Endothelial cell of umbilical vein (primary cell): ENCODE measurements at regions not wholly inside any gene's neighbourhood (a gene's known extent, or its start where the extent isn't known, plus 50 kb on each side); places are given as distances from the start of the nearest gene placed in this dataset.

Experiments used
- BruUV-seq: library from RNA; stranded (reverse); fragments of 400-500 nt; replicated peaks from 2 replicates; lab custom pipeline; 2021; lab: Mats Ljungman, UMichigan
- CTCF ChIA-PET: fragments of 300-600, 350-600 bp; sonication (Branson Sonifier 250); formaldehyde crosslinking; loops from one replicate; lab custom pipeline; 2021; ENCODE audit warnings: antibody characterized with exemption, inconsistent platforms; lab: Charles Lee
- POLR2A ChIA-PET: fragments of 300-600, 350-600 bp; sonication (Branson Sonifier 250); formaldehyde crosslinking; loops from one replicate; lab custom pipeline; 2021; ENCODE audit warnings: antibody characterized with exemption, inconsistent platforms; lab: Charles Lee
- DNase-seq: peaks from one replicate; pipeline ENCODE4 v3.0.0-alpha.2; 2011; ENCODE audit warnings: low read depth, low spot score
- FAIRE-seq: peaks from 2 replicates; lab custom pipeline; 2011; peaks lifted over from hg19 to GRCh38; lab: Jason Lieb, UNC
- H2AFZ ChIP-seq: 2 replicates; pipeline ENCODE4 v1.6.0; 2012; ENCODE audit warnings: low read depth, low read length, control low read depth, inconsistent platforms
- H3K27ac ChIP-seq: 2 replicates; pipeline ENCODE4 v1.5.1; 2011; ENCODE audit warnings: low read depth, mild to moderate bottlenecking, control low read depth, low read length, moderate library complexity; ENCODE audit not compliant: insufficient read depth
- H3K27me3 ChIP-seq, 2 experiments: 2 replicates each; pipeline versions ENCODE4 v1.6.0 to v1.6.1; 2011; ENCODE audit warnings: low read length in 2 of 2, mixed read lengths in 1 of 2; ENCODE audit not compliant: control insufficient read depth in 2 of 2, insufficient read depth in 2 of 2
- H3K36me3 ChIP-seq, 2 experiments: 2 replicates in 1 of 2; 3 replicates in 1 of 2; pipeline ENCODE4 v1.5.1; 2011; ENCODE audit warnings: low read length in 2 of 2, mild to moderate bottlenecking in 1 of 2, moderate library complexity in 1 of 2; ENCODE audit not compliant: control insufficient read depth in 2 of 2, insufficient read depth in 2 of 2; ENCODE audit errors: extremely low read depth in 1 of 2
- H3K4me1 ChIP-seq: 3 replicates; pipeline ENCODE4 v1.5.1; 2011; ENCODE audit warnings: mild to moderate bottlenecking, low read length; ENCODE audit not compliant: control insufficient read depth, insufficient read depth; ENCODE audit errors: extremely low read depth
- H3K4me2 ChIP-seq: 2 replicates; pipeline ENCODE4 v1.6.1; 2011; ENCODE audit warnings: low read length, control low read depth, mixed read lengths; ENCODE audit not compliant: insufficient read depth
- H3K4me3 ChIP-seq, 3 experiments: fragments of 200-600 bp in 1 of 3; sonication (generic), shearing (Covaris generic) in 1 of 3; replicated peaks in 1 of 3; 2 replicates each; pipeline ENCODE4 v1.5.1; 2011 to 2016; ENCODE audit warnings: control low read depth in 3 of 3, low read length in 3 of 3, mild to moderate bottlenecking in 2 of 3, inconsistent platforms in 1 of 3, low read depth in 1 of 3, moderate library complexity in 1 of 3; ENCODE audit not compliant: insufficient read depth in 1 of 3
- H3K79me2 ChIP-seq: 2 replicates; pipeline ENCODE4 v1.6.0; 2012; ENCODE audit warnings: low read length, inconsistent platforms; ENCODE audit not compliant: control insufficient read depth, insufficient read depth
- H3K9ac ChIP-seq: replicated peaks from 2 replicates; pipeline ENCODE3; 2011; ENCODE audit warnings: low read length, control low read depth; ENCODE audit not compliant: insufficient read depth; ENCODE audit errors: extremely low read depth
- H3K9me1 ChIP-seq: replicated peaks from 3 replicates; pipeline ENCODE4 v1.6.0; 2011; ENCODE audit warnings: mild to moderate bottlenecking, low read length; ENCODE audit not compliant: control insufficient read depth, insufficient read depth; ENCODE audit errors: extremely low read depth
- H3K9me3 ChIP-seq: replicated peaks from 2 replicates; pipeline ENCODE4 v1.5.1; 2012; ENCODE audit warnings: low read length, inconsistent platforms; ENCODE audit not compliant: control insufficient read depth, insufficient read depth
- H4K20me1 ChIP-seq: replicated peaks from 2 replicates; pipeline ENCODE3; 2011; ENCODE audit warnings: mild to moderate bottlenecking, low read length; ENCODE audit not compliant: control insufficient read depth, insufficient read depth; ENCODE audit errors: extremely low read depth
- EZH2 ChIP-seq: IDR thresholded peaks from 2 replicates; pipeline ENCODE4 v1.6.1; 2012; ENCODE audit warnings: borderline replicate concordance, low read depth, mild to moderate bottlenecking, moderate library complexity, low read length, inconsistent platforms; ENCODE audit not compliant: severe bottlenecking
- FOS ChIP-seq: IDR thresholded peaks from 2 replicates; pipeline ENCODE4 v1.6.1; 2011; ENCODE audit warnings: mild to moderate bottlenecking, low read length, moderate library complexity, borderline replicate concordance; ENCODE audit not compliant: insufficient read depth
- JUN ChIP-seq: IDR thresholded peaks from 2 replicates; pipeline ENCODE4 v1.6.1; 2011; ENCODE audit warnings: borderline replicate concordance, low read depth; ENCODE audit not compliant: insufficient read length, insufficient read depth
- MYC ChIP-seq: IDR thresholded peaks from one replicate; pipeline ENCODE4 v1.6.1; 2011; ENCODE audit warnings: mild to moderate bottlenecking, low read depth, low read length
- POLR2A ChIP-seq: IDR thresholded peaks from 2 replicates; pipeline ENCODE4 v1.6.1; 2012; ENCODE audit warnings: low read depth, mild to moderate bottlenecking, control low read depth, low read length
- POLR2AphosphoS5 ChIP-seq: IDR thresholded peaks from 2 replicates; pipeline ENCODE4 v1.6.1; 2012; ENCODE audit warnings: low read depth, mild to moderate bottlenecking, control low read depth, low read length, moderate library complexity; ENCODE audit not compliant: insufficient read depth
- dilution Hi-C: fragments of 300-500 bp; cut with MboI; formaldehyde crosslinking; loops from one replicate; pipeline ENCODE4 v1.15.0; 2019; ENCODE audit warnings: low sequenced_read_pairs; ENCODE audit not compliant: extremely low pct_ligation_motif_present
- intact Hi-C: fragments of 100-400 bp; cut with micrococcal nuclease; formaldehyde crosslinking; loops from one replicate; pipeline ENCODE4 v1.10.0; 2022
- TF ChIP-seq, protein P1 (sequence below): IDR thresholded peaks from 2 replicates; pipeline ENCODE4 v1.6.1; 2011; ENCODE audit not compliant: insufficient read depth, insufficient read length
- TF ChIP-seq, protein P2 (sequence below), 2 donors: IDR thresholded peaks; 1 replicate in 1 of 2; 2 replicates in 1 of 2; pipeline ENCODE4 v1.5.1; 2011; ENCODE audit warnings: low read length in 2 of 2, mild to moderate bottlenecking in 2 of 2, moderate library complexity in 2 of 2, control low read depth in 1 of 2, inconsistent platforms in 1 of 2, low read depth in 1 of 2; ENCODE audit not compliant: insufficient read depth in 1 of 2; ENCODE audit errors: extremely low read depth in 1 of 2

DNA sequence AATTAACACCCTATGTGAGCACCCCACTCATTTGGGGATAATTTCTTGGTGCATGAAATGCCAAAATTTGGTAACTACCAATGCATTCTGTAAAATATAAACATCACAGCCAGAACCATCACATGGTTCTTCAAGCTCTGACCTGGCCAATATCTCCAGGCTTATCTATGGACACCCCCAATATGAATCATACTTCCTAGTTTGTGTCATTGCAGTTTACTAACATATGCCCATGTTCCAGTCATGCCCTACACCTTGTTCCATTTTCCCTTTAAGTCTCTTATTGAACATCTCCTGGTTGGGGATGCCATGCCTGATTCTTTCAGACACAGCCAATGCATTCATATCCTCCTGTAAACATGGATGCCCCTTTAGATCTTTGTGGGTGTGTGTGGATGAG is 572.8 kb upstream of the BTBD3 start:
- Histone ChIP-seq H3K27ac (no peak overlapping the region), H3K4me3 (no peak overlapping the region), H3K4me1 (no peaks in the 10 kb centered on the region), H3K27me3 (no peaks in the 10 kb centered on the region), H3K9me1 (no peaks in the 10 kb centered on the region), H2AFZ (no peak overlapping the region), H3K4me2 (no peak overlapping the region), H3K36me3 (no peaks in the 10 kb centered on the region), H3K79me2 (no peaks in the 10 kb centered on the region), H4K20me1 (no peaks in the 10 kb centered on the region), H3K9ac (no peak overlapping the region), H3K9me3 (no peaks in the 10 kb centered on the region)
- DNase-seq (no peak), FAIRE-seq (no peak)
- no TSS peak for BruUV-seq
- dilution Hi-C loops (no loop called here), intact Hi-C loops (no loop called here)
- no peak for TF ChIP-seq FOS
- ChIA-PET CTCF (no interaction called here), POLR2A (no interaction called here)

DNA sequence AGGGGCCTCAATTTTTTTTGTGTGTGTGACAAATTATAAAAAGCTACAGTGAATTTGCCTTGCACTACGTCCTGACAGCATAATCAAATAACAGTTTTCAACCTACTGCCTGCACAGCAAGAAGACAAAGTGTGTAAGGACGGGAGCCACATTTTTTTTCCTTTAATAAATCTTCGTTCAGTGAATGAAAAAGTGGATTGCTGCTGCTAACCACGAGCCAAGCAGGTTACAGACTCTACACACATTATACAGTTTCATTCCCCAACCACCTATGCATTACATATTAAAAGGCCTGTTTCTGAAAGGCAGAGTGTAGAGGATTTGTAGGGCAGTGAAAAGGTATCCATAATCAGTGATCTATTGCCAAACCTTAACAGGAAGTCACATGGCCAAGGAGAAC is 570.0 kb upstream of the BTBD3 start:
- H3K9me1 ChIP-seq: no peaks in the 10 kb centered on the region
- H3K4me3 ChIP-seq: no peak overlapping the region
- DNase-seq: no peak
- no peaks in the 10 kb centered on the region for H3K9me3 ChIP-seq
- no peak overlapping the region for H2AFZ ChIP-seq
- ChIA-PET CTCF (no interaction called here), POLR2A (no interaction called here)
- H3K4me2 ChIP-seq: no peak overlapping the region
- H3K36me3 ChIP-seq: no peaks in the 10 kb centered on the region
- no peak for FAIRE-seq
- no peaks in the 10 kb centered on the region for H4K20me1 ChIP-seq
- no peak overlapping the region for H3K27ac ChIP-seq
- TF ChIP-seq POLR2A (no peak), EZH2 (no peak), JUN (no peak), POLR2AphosphoS5 (no peak), FOS (no peak), MYC (no peak)
- TF ChIP-seq, protein P1, sequence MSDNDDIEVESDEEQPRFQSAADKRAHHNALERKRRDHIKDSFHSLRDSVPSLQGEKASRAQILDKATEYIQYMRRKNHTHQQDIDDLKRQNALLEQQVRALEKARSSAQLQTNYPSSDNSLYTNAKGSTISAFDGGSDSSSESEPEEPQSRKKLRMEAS: no peak
- TF ChIP-seq, protein P2, sequence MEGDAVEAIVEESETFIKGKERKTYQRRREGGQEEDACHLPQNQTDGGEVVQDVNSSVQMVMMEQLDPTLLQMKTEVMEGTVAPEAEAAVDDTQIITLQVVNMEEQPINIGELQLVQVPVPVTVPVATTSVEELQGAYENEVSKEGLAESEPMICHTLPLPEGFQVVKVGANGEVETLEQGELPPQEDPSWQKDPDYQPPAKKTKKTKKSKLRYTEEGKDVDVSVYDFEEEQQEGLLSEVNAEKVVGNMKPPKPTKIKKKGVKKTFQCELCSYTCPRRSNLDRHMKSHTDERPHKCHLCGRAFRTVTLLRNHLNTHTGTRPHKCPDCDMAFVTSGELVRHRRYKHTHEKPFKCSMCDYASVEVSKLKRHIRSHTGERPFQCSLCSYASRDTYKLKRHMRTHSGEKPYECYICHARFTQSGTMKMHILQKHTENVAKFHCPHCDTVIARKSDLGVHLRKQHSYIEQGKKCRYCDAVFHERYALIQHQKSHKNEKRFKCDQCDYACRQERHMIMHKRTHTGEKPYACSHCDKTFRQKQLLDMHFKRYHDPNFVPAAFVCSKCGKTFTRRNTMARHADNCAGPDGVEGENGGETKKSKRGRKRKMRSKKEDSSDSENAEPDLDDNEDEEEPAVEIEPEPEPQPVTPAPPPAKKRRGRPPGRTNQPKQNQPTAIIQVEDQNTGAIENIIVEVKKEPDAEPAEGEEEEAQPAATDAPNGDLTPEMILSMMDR (IDR thresholded peaks at IDR 0.05; ENCODE audit: extremely low read depth in 1 of 2, insufficient read depth in 1 of 2, low read depth in 1 of 2, low read length in 2 of 2): no peak
- BruUV-seq: no TSS peak
- H3K27me3 ChIP-seq: peaks cover 0 to 3% of the 10 kb centered on the region in 2 experiments
- intact Hi-C loops: no loop called here
- no peaks in the 10 kb centered on the region for H3K4me1 ChIP-seq
- dilution Hi-C loops: no loop called here
- H3K9ac ChIP-seq: no peak overlapping the region
- H3K79me2 ChIP-seq: no peaks in the 10 kb centered on the region
